ENCODE measurements at regions not wholly inside any gene's neighbourhood (a gene's known extent, or its start where the extent isn't known, plus 50 kb on each side); places are given as distances from the start of the nearest gene placed in this dataset.

- no peaks in the 10 kb centered on the region for H4K20me1 ChIP-seq (ENCODE audit: insufficient read depth)
- no peak overlapping the region for H2AFZ ChIP-seq (ENCODE audit: low read depth, low read length)
- no peaks in the 10 kb centered on the region for H3K27me3 ChIP-seq (ENCODE audit: insufficient read depth, low read depth, low read length)
- H3K36me3 ChIP-seq (ENCODE audit: insufficient read depth, low read length): no peaks in the 10 kb centered on the region
- H3K9me3 ChIP-seq (ENCODE audit: low read length): no peaks in the 10 kb centered on the region
- H3K79me2 ChIP-seq (replicated peaks; ENCODE audit: insufficient read depth, low read length): no peaks in the 10 kb centered on the region
- H3K27ac ChIP-seq (ENCODE audit: low read length): no peak overlapping the region
- H3K9ac ChIP-seq (ENCODE audit: low read length): no peak overlapping the region
- no peak overlapping the region for H3K4me3 ChIP-seq (ENCODE audit: low read length)
- H3K4me2 ChIP-seq (ENCODE audit: low read length): no peak overlapping the region
- H3F3A ChIP-seq (ENCODE audit: insufficient read depth, low read length, poor library complexity, severe bottlenecking): no peaks in the 10 kb centered on the region
- H3K9me2 ChIP-seq (ENCODE audit: insufficient read depth, low read length): no peaks in the 10 kb centered on the region
- no peak for TF ChIP-seq CTCF (IDR thresholded peaks at IDR 0.05; ENCODE audit: poor library complexity, severe bottlenecking)
- no peak for TF ChIP-seq TAF1 (IDR thresholded peaks at IDR 0.05; ENCODE audit: low read depth)
- TF ChIP-seq POLR2AphosphoS5 (IDR thresholded peaks at IDR 0.05): no peak
- TF ChIP-seq SMC3 (conservative IDR thresholded peaks at IDR 0.05; ENCODE audit: poor library complexity): no peak
- TF ChIP-seq EZH2 (IDR thresholded peaks at IDR 0.05; ENCODE audit: borderline replicate concordance, insufficient read depth, low read length, poor library complexity, severe bottlenecking): no peak
- TF ChIP-seq RAD21 (conservative IDR thresholded peaks at IDR 0.05): no peak
- no peak for TF ChIP-seq REST (IDR thresholded peaks at IDR 0.05; ENCODE audit: borderline replicate concordance)
- no peak for TF ChIP-seq EP300 (conservative IDR thresholded peaks at IDR 0.05; ENCODE audit: poor library complexity, severe bottlenecking)
- no peak for TF ChIP-seq MXI1 (conservative IDR thresholded peaks at IDR 0.05; ENCODE audit: poor library complexity, severe bottlenecking)
These were observed 85.1 kb upstream of the NTRK3 start for GRCh38 chr15:88341653-88342052.

- Histone ChIP-seq H3K9me3 (ENCODE audit: low read length) (no peaks in the 10 kb centered on the region), H3F3A (ENCODE audit: insufficient read depth, low read length, poor library complexity, severe bottlenecking) (no peaks in the 10 kb centered on the region), H3K9me2 (ENCODE audit: insufficient read depth, low read length) (no peaks in the 10 kb centered on the region), H2AFZ (ENCODE audit: low read depth, low read length) (no peak overlapping the region), H3K4me2 (ENCODE audit: low read length) (no peak overlapping the region), H3K9ac (ENCODE audit: low read length) (no peak overlapping the region), H3K27ac (ENCODE audit: low read length) (no peak overlapping the region), H3K79me2 (replicated peaks; ENCODE audit: insufficient read depth, low read length) (no peaks in the 10 kb centered on the region), H4K20me1 (ENCODE audit: insufficient read depth) (no peaks in the 10 kb centered on the region), H3K4me3 (ENCODE audit: low read length) (no peak overlapping the region), H3K36me3 (ENCODE audit: insufficient read depth, low read length) (no peaks in the 10 kb centered on the region), H3K27me3 (ENCODE audit: insufficient read depth, low read depth, low read length) (no peaks in the 10 kb centered on the region)
- TF ChIP-seq EZH2 (IDR thresholded peaks at IDR 0.05; ENCODE audit: borderline replicate concordance, insufficient read depth, low read length, poor library complexity, severe bottlenecking) (no peak), REST (IDR thresholded peaks at IDR 0.05; ENCODE audit: borderline replicate concordance) (no peak), TAF1 (IDR thresholded peaks at IDR 0.05; ENCODE audit: low read depth) (no peak), POLR2AphosphoS5 (IDR thresholded peaks at IDR 0.05) (no peak), EP300 (conservative IDR thresholded peaks at IDR 0.05; ENCODE audit: poor library complexity, severe bottlenecking) (no peak), CTCF (IDR thresholded peaks at IDR 0.05; ENCODE audit: poor library complexity, severe bottlenecking) (no peak), SMC3 (conservative IDR thresholded peaks at IDR 0.05; ENCODE audit: poor library complexity) (no peak), MXI1 (conservative IDR thresholded peaks at IDR 0.05; ENCODE audit: poor library complexity, severe bottlenecking) (no peak), RAD21 (conservative IDR thresholded peaks at IDR 0.05) (no peak)
These were observed 84.5 kb upstream of the NTRK3 start for GRCh38 chr15:88341006-88341405.
